GM19452 (cell line): ENCODE measurements at regions not wholly inside any gene's neighbourhood (a gene's known extent, or its start where the extent isn't known, plus 50 kb on each side); places are given as distances from the start of the nearest gene placed in this dataset.

Experiments
- ATAC-seq: cut with Tn5 transposase; IDR thresholded peaks from one replicate; pipeline ENCODE4 v1.9.1; 2021; ENCODE audit not compliant: unreplicated experiment

- ATAC-seq, result no peak
These were observed 356.1 kb upstream of the KIF2A start for GRCh38 chr5:61949679-61950435.

GRCh38 chr5:61951295-61951694 is 354.7 kb upstream of the KIF2A start:
- ATAC-seq, result no peak

- no peak for ATAC-seq
These were observed 352.1 kb upstream of the KIF2A start for GRCh38 chr5:61953913-61954312.

- no peak for ATAC-seq
These were observed 341.8 kb upstream of the KIF2A start for GRCh38 chr5:61964201-61964600.

- no peak for ATAC-seq
These were observed 340.9 kb upstream of the KIF2A start for GRCh38 chr5:61965069-61965468.

GRCh38 chr5:61965490-61965889 is 340.5 kb upstream of the KIF2A start:
- ATAC-seq, result no peak

- no peak for ATAC-seq
These were observed 339.6 kb upstream of the KIF2A start for GRCh38 chr5:61966296-61966955.

GRCh38 chr5:61966997-61967396 is 339.0 kb upstream of the KIF2A start:
- no peak for ATAC-seq

- no peak for ATAC-seq
These were observed 338.3 kb upstream of the KIF2A start for GRCh38 chr5:61967681-61968080.

- ATAC-seq, result no peak
These were observed 336.7 kb upstream of the KIF2A start for GRCh38 chr5:61969347-61969746.

- no peak for ATAC-seq
These were observed 336.3 kb upstream of the KIF2A start for GRCh38 chr5:61969755-61970154.

GRCh38 chr5:61970218-61970617 is 335.8 kb upstream of the KIF2A start:
- no peak for ATAC-seq

- no peak for ATAC-seq
These were observed 331.3 kb upstream of the KIF2A start for GRCh38 chr5:61974680-61975079.

GRCh38 chr5:61981886-61982285 is 324.1 kb upstream of the KIF2A start:
- no peak for ATAC-seq

GRCh38 chr5:61991430-61991829 is 314.6 kb upstream of the KIF2A start:
- ATAC-seq, result no peak

- no peak for ATAC-seq
These were observed 314.1 kb upstream of the KIF2A start for GRCh38 chr5:61991866-61992265.

GRCh38 chr5:61993295-61993927 is 312.6 kb upstream of the KIF2A start:
- no peak for ATAC-seq

- ATAC-seq, result no peak
These were observed 311.8 kb upstream of the KIF2A start for GRCh38 chr5:61994171-61994570.

- no peak for ATAC-seq
These were observed 310.5 kb upstream of the KIF2A start for GRCh38 chr5:61995486-61995885.

GRCh38 chr5:61999371-61999770 is 306.6 kb upstream of the KIF2A start:
- ATAC-seq, result no peak

GRCh38 chr5:62000646-62001045 is 305.4 kb upstream of the KIF2A start:
- no peak for ATAC-seq

- ATAC-seq, result no peak
These were observed 304.4 kb upstream of the KIF2A start for GRCh38 chr5:62001640-62002039.
